Colonic mucosa (tissue), 4 donors: ENCODE measurements at regions not wholly inside any gene's neighbourhood (a gene's known extent, or its start where the extent isn't known, plus 50 kb on each side); places are given as distances from the start of the nearest gene placed in this dataset.

ENCODE experiments used
- DNase-seq: peaks from one replicate; pipeline ENCODE4 v3.0.0-alpha.2; 2020
- H3K27ac ChIP-seq: fragments of 200-600 bp; one replicate; pipeline ENCODE4 v1.8.0; 2021
- H3K27me3 ChIP-seq: fragments of 200-600 bp; one replicate; pipeline ENCODE4 v1.8.0; 2021
- H3K36me3 ChIP-seq: fragments of 200-600 bp; one replicate; pipeline ENCODE4 v1.8.0; 2021
- H3K4me1 ChIP-seq: fragments of 200-600 bp; one replicate; pipeline ENCODE4 v1.8.0; 2021; ENCODE audit warnings: mild to moderate bottlenecking
- H3K4me3 ChIP-seq: fragments of 200-600 bp; one replicate; pipeline ENCODE4 v1.8.0; 2021
- H3K9ac ChIP-seq, 2 donors: one replicate each; pipeline ENCODE4 v1.7.0; 2013; ENCODE audit warnings: control low read depth in 2 of 2, low read depth in 2 of 2, low read length in 2 of 2
- H3K9me3 ChIP-seq: fragments of 200-600 bp; one replicate; pipeline ENCODE4 v1.8.0; 2021
- intact Hi-C: fragments of 100-400 bp; cut with DNase I; formaldehyde crosslinking; loops from one replicate; pipeline ENCODE4 v1.14.1; 2022
- TF ChIP-seq, protein P1 (sequence below): fragments of 200-600 bp; IDR thresholded peaks from one replicate; pipeline ENCODE4 v1.8.0; 2022; ENCODE audit warnings: antibody characterized with exemption, mild to moderate bottlenecking
- donor health status: healthy.
- donor health status: DM: no; HTN: no; CAD: no.
- donor health status: DM: no; HTN: no; CAD: no.

DNA sequence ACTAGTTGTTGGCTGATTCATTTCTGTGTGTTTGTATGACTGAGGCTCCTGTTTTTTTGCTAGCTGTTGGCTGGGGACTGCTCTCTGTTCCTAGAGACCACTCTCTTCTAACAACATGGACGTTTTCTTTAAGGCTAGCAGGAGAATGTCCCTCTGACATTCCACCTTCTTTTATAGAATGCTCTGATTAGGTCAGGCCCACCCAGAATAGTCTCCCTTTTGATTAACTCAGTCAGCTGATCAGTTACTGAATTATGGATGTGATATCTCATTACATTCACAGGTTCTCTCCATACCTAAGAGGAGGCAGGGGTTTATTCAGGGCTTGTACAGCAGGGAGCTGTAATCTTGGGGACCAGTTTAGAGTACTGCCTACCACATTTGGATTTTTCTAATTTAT is 175.6 kb upstream of the RHOBTB1 start:
- Histone ChIP-seq H3K36me3 (no peaks in the 10 kb centered on the region), H3K4me3 (no peak overlapping the region), H3K9ac (no peak overlapping the region), H3K27me3 (no peaks in the 10 kb centered on the region), H3K9me3 (no peaks in the 10 kb centered on the region), H3K4me1 (no peaks in the 10 kb centered on the region), H3K27ac (no peak overlapping the region)
- intact Hi-C loops = no loop called here
- TF ChIP-seq, protein P1, sequence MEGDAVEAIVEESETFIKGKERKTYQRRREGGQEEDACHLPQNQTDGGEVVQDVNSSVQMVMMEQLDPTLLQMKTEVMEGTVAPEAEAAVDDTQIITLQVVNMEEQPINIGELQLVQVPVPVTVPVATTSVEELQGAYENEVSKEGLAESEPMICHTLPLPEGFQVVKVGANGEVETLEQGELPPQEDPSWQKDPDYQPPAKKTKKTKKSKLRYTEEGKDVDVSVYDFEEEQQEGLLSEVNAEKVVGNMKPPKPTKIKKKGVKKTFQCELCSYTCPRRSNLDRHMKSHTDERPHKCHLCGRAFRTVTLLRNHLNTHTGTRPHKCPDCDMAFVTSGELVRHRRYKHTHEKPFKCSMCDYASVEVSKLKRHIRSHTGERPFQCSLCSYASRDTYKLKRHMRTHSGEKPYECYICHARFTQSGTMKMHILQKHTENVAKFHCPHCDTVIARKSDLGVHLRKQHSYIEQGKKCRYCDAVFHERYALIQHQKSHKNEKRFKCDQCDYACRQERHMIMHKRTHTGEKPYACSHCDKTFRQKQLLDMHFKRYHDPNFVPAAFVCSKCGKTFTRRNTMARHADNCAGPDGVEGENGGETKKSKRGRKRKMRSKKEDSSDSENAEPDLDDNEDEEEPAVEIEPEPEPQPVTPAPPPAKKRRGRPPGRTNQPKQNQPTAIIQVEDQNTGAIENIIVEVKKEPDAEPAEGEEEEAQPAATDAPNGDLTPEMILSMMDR = no peak
- DNase-seq = no peak

DNA sequence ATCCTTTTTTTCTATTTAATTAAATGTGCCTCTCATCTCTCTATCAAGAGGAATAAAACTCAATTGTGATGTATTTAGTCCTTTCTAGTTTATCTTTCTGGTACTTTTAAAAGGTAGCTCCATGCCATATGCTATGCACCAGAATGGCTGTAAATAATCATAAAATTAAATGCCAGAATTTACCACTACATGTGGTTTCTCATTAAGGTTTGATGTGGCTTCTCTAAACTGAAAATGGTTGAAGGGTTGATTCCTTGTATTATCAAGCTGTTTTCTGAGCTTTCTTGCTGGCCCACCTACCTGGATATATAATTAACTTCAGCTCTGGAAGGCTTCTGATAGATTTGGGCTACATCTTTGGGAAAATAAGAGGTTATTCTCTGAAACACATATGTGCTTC is 171.9 kb upstream of the RHOBTB1 start:
- H3K27ac ChIP-seq = no peak overlapping the region
- TF ChIP-seq, protein P1 = no peak
- H3K9ac ChIP-seq = no peak overlapping the region
- H3K36me3 ChIP-seq = no peaks in the 10 kb centered on the region
- no peak for DNase-seq
- H3K27me3 ChIP-seq = no peaks in the 10 kb centered on the region
- no peaks in the 10 kb centered on the region for H3K4me1 ChIP-seq
- no peaks in the 10 kb centered on the region for H3K9me3 ChIP-seq
- H3K4me3 ChIP-seq = no peak overlapping the region
- intact Hi-C loops = no loop called here

DNA sequence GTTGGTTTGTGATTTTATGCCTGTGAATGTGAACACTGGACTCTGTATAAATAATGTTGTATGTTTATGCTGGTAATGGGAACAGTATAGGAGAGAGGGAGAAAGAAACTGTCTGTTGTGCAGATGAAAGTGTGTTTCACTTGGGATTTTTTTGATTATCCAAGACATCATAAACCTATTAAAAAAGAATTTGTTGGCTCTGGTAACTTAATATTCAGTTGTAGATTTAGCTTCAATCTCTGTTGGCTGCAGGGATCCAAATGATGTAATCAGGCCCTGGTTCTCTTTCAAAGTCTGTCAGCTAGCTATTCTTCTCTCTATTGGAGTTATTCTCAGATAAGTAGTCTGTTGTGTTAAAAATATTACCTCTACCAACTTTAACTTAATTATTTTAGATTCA is 168.8 kb upstream of the RHOBTB1 start:
- DNase-seq = no peak
- intact Hi-C loops = no loop called here
- Histone ChIP-seq H3K9me3 (no peaks in the 10 kb centered on the region), H3K27me3 (no peaks in the 10 kb centered on the region), H3K4me3 (no peak overlapping the region), H3K27ac (no peak overlapping the region), H3K36me3 (no peaks in the 10 kb centered on the region), H3K4me1 (no peaks in the 10 kb centered on the region), H3K9ac (no peak overlapping the region)
- TF ChIP-seq, protein P1 = no peak

DNA sequence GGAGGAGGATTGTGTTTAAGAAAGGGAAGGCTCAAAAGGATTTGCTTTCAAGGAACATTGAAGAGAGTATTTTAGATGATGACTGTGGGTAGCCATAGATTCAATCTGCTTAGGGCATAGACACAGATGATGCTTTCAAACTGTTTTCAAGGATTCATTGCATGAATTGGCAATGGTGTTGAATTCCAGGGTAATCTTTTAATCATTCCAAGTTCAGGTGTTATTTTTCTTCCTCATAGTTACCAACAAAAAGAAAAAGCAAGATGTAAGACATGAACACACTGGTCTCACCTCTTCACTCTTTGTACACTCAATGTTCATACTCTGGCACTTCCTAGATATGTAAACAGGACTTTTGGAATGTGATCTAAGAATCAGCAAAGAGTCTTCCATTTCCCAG is 167.0 kb upstream of the RHOBTB1 start:
- TF ChIP-seq, protein P1 = no peak
- DNase-seq = no peak
- no peak overlapping the region for H3K9ac ChIP-seq
- H3K4me3 ChIP-seq = no peak overlapping the region
- no peaks in the 10 kb centered on the region for H3K27me3 ChIP-seq
- intact Hi-C loops = no loop called here
- H3K27ac ChIP-seq = no peak overlapping the region
- H3K4me1 ChIP-seq = no peaks in the 10 kb centered on the region
- no peaks in the 10 kb centered on the region for H3K36me3 ChIP-seq
- H3K9me3 ChIP-seq = no peaks in the 10 kb centered on the region

DNA sequence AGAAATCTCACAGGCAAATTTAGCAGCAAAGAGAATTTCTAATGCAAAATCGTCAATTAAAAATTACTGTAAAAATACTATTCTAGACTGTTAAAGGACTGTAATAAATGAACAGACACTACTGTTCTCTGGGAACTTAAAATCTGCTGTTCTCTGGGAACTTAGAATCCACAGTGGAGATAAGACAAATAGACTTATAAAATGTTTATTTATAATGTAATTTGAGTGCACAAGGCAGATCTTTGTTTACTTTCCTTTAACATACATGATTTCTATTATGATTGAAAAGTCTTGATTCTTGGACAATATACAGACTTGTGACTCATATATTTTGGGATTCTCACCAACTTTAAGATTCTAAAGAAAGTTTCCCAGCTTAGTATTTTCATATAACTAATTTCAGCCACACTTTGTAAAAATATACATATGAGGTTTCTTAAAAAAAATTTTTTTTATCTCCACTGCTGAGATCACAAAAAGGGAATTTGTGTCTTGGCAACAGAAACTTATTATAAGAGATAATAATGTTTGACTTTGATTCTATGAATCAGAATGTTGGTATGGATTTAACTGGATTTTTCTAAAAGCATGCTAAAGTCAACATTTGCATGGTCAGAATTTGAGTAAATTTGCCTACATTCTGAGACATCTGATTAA is 166.3 kb upstream of the RHOBTB1 start:
- Histone ChIP-seq H3K27me3 (no peaks in the 10 kb centered on the region), H3K36me3 (no peaks in the 10 kb centered on the region), H3K9ac (no peak overlapping the region), H3K4me1 (no peaks in the 10 kb centered on the region), H3K27ac (no peak overlapping the region), H3K4me3 (no peak overlapping the region), H3K9me3 (no peaks in the 10 kb centered on the region)
- TF ChIP-seq, protein P1 = no peak
- intact Hi-C loops = no loop called here
- no peak for DNase-seq
